ENCODE measurements at regions not wholly inside any gene's neighbourhood (a gene's known extent, or its start where the extent isn't known, plus 50 kb on each side); places are given as distances from the start of the nearest gene placed in this dataset.
"Not testable (repeated sequence)": the region's sequence is repeated elsewhere in the genome, so short reads cannot be mapped to it uniquely, and the experiment has no call there.

- DNase-seq (ENCODE audit: low read depth in 1 of 2, low spot score in 1 of 2) (no peak), ATAC-seq (peak in 1 of 2 experiments; percentile 16; a peak in 3 of 6 replicates), FAIRE-seq (no peak)
- H3K4me1 ChIP-seq: no peaks in the 10 kb centered on the region
- TF ChIP-seq SMC3 (IDR thresholded peaks at IDR 0.05) (no peak), FOSL2 (IDR thresholded peaks at IDR 0.05) (no peak), FOSL2 (CRISPR knock-in tag; IDR thresholded peaks at IDR 0.05) (no peak), JUNB (IDR thresholded peaks at IDR 0.05) (no peak), POLR2AphosphoS2 (conservative IDR thresholded peaks at IDR 0.05; ENCODE audit: low read length) (no peak), RFX5 (IDR thresholded peaks at IDR 0.05) (no peak), HMGXB4 (CRISPR knock-in tag; IDR thresholded peaks at IDR 0.05; ENCODE audit: borderline replicate concordance) (no peak)
- TF ChIP-seq, protein P1, sequence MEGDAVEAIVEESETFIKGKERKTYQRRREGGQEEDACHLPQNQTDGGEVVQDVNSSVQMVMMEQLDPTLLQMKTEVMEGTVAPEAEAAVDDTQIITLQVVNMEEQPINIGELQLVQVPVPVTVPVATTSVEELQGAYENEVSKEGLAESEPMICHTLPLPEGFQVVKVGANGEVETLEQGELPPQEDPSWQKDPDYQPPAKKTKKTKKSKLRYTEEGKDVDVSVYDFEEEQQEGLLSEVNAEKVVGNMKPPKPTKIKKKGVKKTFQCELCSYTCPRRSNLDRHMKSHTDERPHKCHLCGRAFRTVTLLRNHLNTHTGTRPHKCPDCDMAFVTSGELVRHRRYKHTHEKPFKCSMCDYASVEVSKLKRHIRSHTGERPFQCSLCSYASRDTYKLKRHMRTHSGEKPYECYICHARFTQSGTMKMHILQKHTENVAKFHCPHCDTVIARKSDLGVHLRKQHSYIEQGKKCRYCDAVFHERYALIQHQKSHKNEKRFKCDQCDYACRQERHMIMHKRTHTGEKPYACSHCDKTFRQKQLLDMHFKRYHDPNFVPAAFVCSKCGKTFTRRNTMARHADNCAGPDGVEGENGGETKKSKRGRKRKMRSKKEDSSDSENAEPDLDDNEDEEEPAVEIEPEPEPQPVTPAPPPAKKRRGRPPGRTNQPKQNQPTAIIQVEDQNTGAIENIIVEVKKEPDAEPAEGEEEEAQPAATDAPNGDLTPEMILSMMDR (IDR thresholded peaks at IDR 0.05): no peak
- POLR2A ChIA-PET: no interaction called here
- H3K4me2 ChIP-seq: no peak overlapping the region
- no peaks in the 10 kb centered on the region for H3K9me3 ChIP-seq
- CTCF ChIA-PET: interaction anchor here (0.9 to 1.7 kb wide), 2 partner anchors 421 to 423 kb away, joined by 3 read pairs; no protein-coding TSS in a partner anchor
- H3K27ac ChIP-seq: no peak overlapping the region
- no peak overlapping the region for H3K4me3 ChIP-seq
- WGBS (ENCODE audit: missing lambda C conversion rate): 78% methylated on average over 20 of the region's 20 CpGs
These were observed 124.2 kb downstream of the METRNL start for GRCh38 chr17:83203472-83204221.

DNA sequence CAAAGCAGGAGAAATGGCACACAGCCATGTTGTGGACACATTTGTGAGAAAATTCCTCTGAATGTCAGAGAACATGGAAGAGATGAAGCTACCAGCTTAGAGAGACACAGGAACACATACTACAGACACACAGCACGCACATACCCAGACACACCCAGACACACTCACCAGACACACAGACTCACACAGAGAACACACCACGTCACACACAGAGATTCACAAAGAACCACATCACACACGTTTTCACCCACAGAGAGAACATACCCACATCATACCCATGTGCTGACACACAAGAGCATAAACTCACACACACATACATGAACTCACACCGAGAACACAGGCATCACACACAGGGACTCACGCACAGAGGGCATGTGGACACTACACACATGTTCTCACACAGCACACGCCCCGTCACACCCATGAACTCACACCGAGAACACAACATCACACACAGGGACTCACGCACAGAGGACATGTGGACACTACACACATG is 124.9 kb downstream of the METRNL start:
- no peak for DNase-seq (ENCODE audit: low read depth in 1 of 2, low spot score in 1 of 2)
- H3K4me1 ChIP-seq: no peaks in the 10 kb centered on the region
- ATAC-seq: no peak
- no peak overlapping the region for H3K27ac ChIP-seq
- CTCF ChIA-PET: interaction anchor here (1.7 kb wide), 1 partner anchor 422 kb away, joined by 3 read pairs; no protein-coding TSS in a partner anchor
- no peaks in the 10 kb centered on the region for H3K9me3 ChIP-seq
- no peak overlapping the region for H3K4me2 ChIP-seq
- TF ChIP-seq, protein P2, sequence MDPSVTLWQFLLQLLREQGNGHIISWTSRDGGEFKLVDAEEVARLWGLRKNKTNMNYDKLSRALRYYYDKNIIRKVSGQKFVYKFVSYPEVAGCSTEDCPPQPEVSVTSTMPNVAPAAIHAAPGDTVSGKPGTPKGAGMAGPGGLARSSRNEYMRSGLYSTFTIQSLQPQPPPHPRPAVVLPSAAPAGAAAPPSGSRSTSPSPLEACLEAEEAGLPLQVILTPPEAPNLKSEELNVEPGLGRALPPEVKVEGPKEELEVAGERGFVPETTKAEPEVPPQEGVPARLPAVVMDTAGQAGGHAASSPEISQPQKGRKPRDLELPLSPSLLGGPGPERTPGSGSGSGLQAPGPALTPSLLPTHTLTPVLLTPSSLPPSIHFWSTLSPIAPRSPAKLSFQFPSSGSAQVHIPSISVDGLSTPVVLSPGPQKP (IDR thresholded peaks at IDR 0.05; ENCODE audit: low read depth, low read length): no peak
- TF ChIP-seq PHF8 (IDR thresholded peaks at IDR 0.05; ENCODE audit: borderline replicate concordance, low read depth): no peak
- TF ChIP-seq BHLHE40 (IDR thresholded peaks at IDR 0.05; ENCODE audit: low read depth, low read length): no peak
- no peak for TF ChIP-seq POLR2AphosphoS2 (conservative IDR thresholded peaks at IDR 0.05; ENCODE audit: low read length)
- TF ChIP-seq HEYL (CRISPR knock-in tag; IDR thresholded peaks at IDR 0.05): no peak
- TF ChIP-seq REST (IDR thresholded peaks at IDR 0.05): no peak
- no peak for TF ChIP-seq HOXA7 (CRISPR knock-in tag; IDR thresholded peaks at IDR 0.05)
- TF ChIP-seq RNF2 (IDR thresholded peaks at IDR 0.05; ENCODE audit: borderline replicate concordance, low read depth): no peak
- no peak for TF ChIP-seq NPAS2 (CRISPR knock-in tag; IDR thresholded peaks at IDR 0.05; ENCODE audit: borderline replicate concordance)
- TF ChIP-seq FOSL2 (IDR thresholded peaks at IDR 0.05): no peak
- TF ChIP-seq FOSL2 (CRISPR knock-in tag; IDR thresholded peaks at IDR 0.05): no peak
- no peak for TF ChIP-seq EP300 (IDR thresholded peaks at IDR 0.05)
- TF ChIP-seq FOSB (CRISPR knock-in tag; IDR thresholded peaks at IDR 0.05): no peak
- TF ChIP-seq JUN (IDR thresholded peaks at IDR 0.05): no peak
- TF ChIP-seq FOXS1 (CRISPR knock-in tag; IDR thresholded peaks at IDR 0.05): no peak
- TF ChIP-seq HOXB5 (CRISPR knock-in tag; IDR thresholded peaks at IDR 0.05): no peak
- TF ChIP-seq PBX3 (IDR thresholded peaks at IDR 0.05): no peak
- WGBS (ENCODE audit: missing lambda C conversion rate): 81% methylated on average over 9 of the region's 9 CpGs
- no peak for FAIRE-seq
- no peak overlapping the region for H3K4me3 ChIP-seq
- POLR2A ChIA-PET: no interaction called here

DNA sequence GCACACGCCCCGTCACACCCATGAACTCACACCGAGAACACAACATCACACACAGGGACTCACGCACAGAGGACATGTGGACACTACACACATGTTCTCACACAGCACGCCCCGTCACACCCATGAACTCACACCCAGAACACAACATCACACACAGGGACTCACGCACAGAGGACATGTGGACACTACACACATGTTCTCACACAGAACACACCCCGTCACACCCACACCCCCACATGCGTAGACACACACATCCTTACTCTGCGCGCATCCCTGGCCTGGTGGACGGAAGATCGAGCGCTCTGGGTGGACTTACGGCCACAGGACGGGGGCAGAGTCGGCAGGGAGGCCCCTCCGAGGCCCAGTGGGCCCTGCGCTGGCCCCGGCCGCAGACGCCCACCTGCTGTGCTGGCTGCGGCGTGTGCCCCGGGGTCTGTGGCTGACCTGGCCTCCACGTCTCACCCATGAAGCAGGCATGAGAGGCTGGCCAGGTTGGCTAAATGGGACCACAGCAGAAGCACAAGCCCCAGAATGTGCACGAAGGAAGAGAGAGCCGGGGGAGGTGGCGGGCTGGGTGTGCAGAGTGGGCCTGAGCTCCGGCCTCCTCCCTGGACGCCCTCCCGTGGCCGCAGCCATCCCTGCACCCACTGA is 125.5 kb downstream of the METRNL start:
- 94% methylated on average over 21 of the region's 33 CpGs for WGBS (ENCODE audit: missing lambda C conversion rate)
- H3K4me3 ChIP-seq; POLR2A ChIA-PET; ATAC-seq; DNase-seq (ENCODE audit: low read depth in 1 of 2, low spot score in 1 of 2); H3K4me1 ChIP-seq; H3K4me2 ChIP-seq; H3K9me3 ChIP-seq; FAIRE-seq; H3K27ac ChIP-seq: not testable (repeated sequence)
- CTCF ChIA-PET: interaction anchor here (1.7 kb wide), 1 partner anchor 423 kb away, joined by 3 read pairs; no protein-coding TSS in a partner anchor

All from A549 (cell line).